IMR-90 (cell line): ENCODE measurements at regions not wholly inside any gene's neighbourhood (a gene's known extent, or its start where the extent isn't known, plus 50 kb on each side); places are given as distances from the start of the nearest gene placed in this dataset.

Source experiments
- ATAC-seq: fragments of 200-7000 bp; cut with Tn5 transposase; 2 replicates; pipeline ENCODE4 v1.9.1; 2020; ENCODE audit warnings: low read depth, mild to moderate bottlenecking, moderate library complexity
- BruUV-seq: library from RNA; stranded (reverse); fragments of 400-500 nt; replicated peaks from 2 replicates; lab custom pipeline; 2021; lab: Mats Ljungman, UMichigan
- CTCF ChIA-PET: fragments of 300-600 bp; formaldehyde crosslinking; extraction: SDS; loops from one replicate; lab custom pipeline; 2021; ENCODE audit warnings: antibody characterized with exemption; lab: Yijun Ruan, JAX
- POLR2A ChIA-PET: fragments of 300-600 bp; sonication (Branson Sonifier 250); formaldehyde crosslinking; loops from one replicate; lab custom pipeline; 2022; ENCODE audit warnings: antibody characterized with exemption; ENCODE audit not compliant: unreplicated experiment; lab: Charles Lee
- DNase-seq: peaks from one replicate; pipeline ENCODE4 v3.0.0; 2013
- H2AFZ ChIP-seq: replicated peaks from 2 replicates; pipeline ENCODE3; 2013; ENCODE audit warnings: low read length, mild to moderate bottlenecking; ENCODE audit not compliant: poor library complexity
- H2AK5ac ChIP-seq: 2 replicates; pipeline ENCODE4 v1.6.1; 2013; ENCODE audit warnings: low read depth, low read length, inconsistent platforms
- H2AK9ac ChIP-seq: replicated peaks from 2 replicates; pipeline ENCODE3; 2013; ENCODE audit warnings: mild to moderate bottlenecking, low read depth, low read length, moderate library complexity; ENCODE audit not compliant: poor library complexity
- H2BK120ac ChIP-seq: 2 replicates; pipeline ENCODE4 v1.6.1; 2013; ENCODE audit warnings: low read depth, low read length, inconsistent platforms
- H2BK15ac ChIP-seq: 3 replicates; pipeline ENCODE4 v1.6.1; 2013; ENCODE audit warnings: low read depth, low read length, inconsistent platforms
- H2BK20ac ChIP-seq: 2 replicates; pipeline ENCODE4 v1.6.1; 2013; ENCODE audit warnings: low read depth, mild to moderate bottlenecking, inconsistent platforms, low read length, moderate library complexity
- H2BK5ac ChIP-seq: 2 replicates; pipeline ENCODE4 v1.6.1; 2013; ENCODE audit warnings: mild to moderate bottlenecking, low read depth, low read length, inconsistent platforms; ENCODE audit not compliant: poor library complexity, severe bottlenecking
- H3K14ac ChIP-seq: replicated peaks from 2 replicates; pipeline ENCODE4 v1.6.1; 2013; ENCODE audit warnings: low read depth, low read length, inconsistent platforms
- H3K18ac ChIP-seq: 2 replicates; pipeline ENCODE4 v1.6.1; 2013; ENCODE audit warnings: low read depth, low read length, control low read depth
- H3K23ac ChIP-seq: 2 replicates; pipeline ENCODE4 v1.6.1; 2013; ENCODE audit warnings: low read depth, low read length, inconsistent platforms
- H3K27ac ChIP-seq: 2 replicates; pipeline ENCODE4 v1.5.1; 2013; ENCODE audit warnings: mild to moderate bottlenecking, control low read depth, low read length; ENCODE audit not compliant: insufficient read depth
- H3K27me3 ChIP-seq: 2 replicates; pipeline ENCODE4 v1.6.1; 2013; ENCODE audit warnings: low read length; ENCODE audit not compliant: control insufficient read depth, insufficient read depth
- H3K36me3 ChIP-seq: 2 replicates; pipeline ENCODE4 v1.6.1; 2013; ENCODE audit warnings: low read length, mixed read lengths; ENCODE audit not compliant: control insufficient read depth, insufficient read depth
- H3K4ac ChIP-seq: 2 replicates; pipeline ENCODE4 v1.6.1; 2013; ENCODE audit warnings: low read depth, low read length, inconsistent platforms
- H3K4me1 ChIP-seq: 2 replicates; pipeline ENCODE4 v1.6.1; 2013; ENCODE audit warnings: low read length, mixed read lengths; ENCODE audit not compliant: control insufficient read depth, insufficient read depth
- H3K4me2 ChIP-seq: 2 replicates; pipeline ENCODE4 v1.6.1; 2013; ENCODE audit warnings: low read depth, mild to moderate bottlenecking, control low read depth, low read length, moderate library complexity
- H3K4me3 ChIP-seq: 2 replicates; pipeline ENCODE4 v1.5.1; 2013; ENCODE audit warnings: low read depth, mild to moderate bottlenecking, control low read depth, low read length, moderate library complexity; ENCODE audit not compliant: insufficient read depth
- H3K56ac ChIP-seq: 2 replicates; pipeline ENCODE4 v1.6.1; 2013; ENCODE audit warnings: low read length, inconsistent platforms; ENCODE audit not compliant: insufficient read depth; ENCODE audit errors: extremely low read depth
- H3K79me1 ChIP-seq, 2 experiments: 2 replicates each; pipeline ENCODE4 v1.6.1; 2013; ENCODE audit warnings: low read length in 2 of 2, inconsistent platforms in 1 of 2, low read depth in 1 of 2
- H3K9ac ChIP-seq: 2 replicates; pipeline ENCODE4 v1.6.1; 2013; ENCODE audit warnings: low read depth, low read length, control low read depth
- H3K9me1 ChIP-seq: 2 replicates; pipeline ENCODE4 v1.6.1; 2013; ENCODE audit warnings: low read length, inconsistent platforms; ENCODE audit not compliant: insufficient read depth
- H3K9me3 ChIP-seq: 2 replicates; pipeline ENCODE4 v1.6.1; 2013; ENCODE audit warnings: low read length; ENCODE audit not compliant: control insufficient read depth, insufficient read depth
- H4K20me1 ChIP-seq: 2 replicates; pipeline ENCODE4 v1.6.1; 2013; ENCODE audit warnings: low read length, inconsistent platforms; ENCODE audit not compliant: insufficient read depth
- H4K5ac ChIP-seq: 2 replicates; pipeline ENCODE4 v1.6.1; 2013; ENCODE audit warnings: mild to moderate bottlenecking, low read depth, low read length, control low read depth
- H4K8ac ChIP-seq, 2 experiments: 2 replicates each; pipeline ENCODE4 v1.6.1; 2013; ENCODE audit warnings: low read depth in 2 of 2, low read length in 2 of 2, control low read depth in 1 of 2, inconsistent platforms in 1 of 2
- H4K91ac ChIP-seq: 2 replicates; pipeline ENCODE4 v1.6.1; 2013; ENCODE audit warnings: low read depth, low read length, inconsistent platforms; ENCODE audit not compliant: insufficient read depth
- BHLHE40 ChIP-seq: fragments of 150-350 bp; IDR thresholded peaks from 2 replicates; pipeline ENCODE4 v1.6.1; 2016; ENCODE audit warnings: mild to moderate bottlenecking, low read depth, low read length
- CEBPB ChIP-seq: IDR thresholded peaks from 2 replicates; pipeline ENCODE4 v1.6.1; 2012; ENCODE audit warnings: low read depth, low read length, improper control_type of control experiment
- CHD1 ChIP-seq: IDR thresholded peaks from 2 replicates; pipeline ENCODE4 v1.6.1; 2012; ENCODE audit warnings: low read depth, low read length, improper control_type of control experiment
- FOS ChIP-seq: fragments of 150-350 bp; IDR thresholded peaks from 2 replicates; pipeline ENCODE4 v1.6.1; 2016; ENCODE audit warnings: low read depth, low read length
- MAFK ChIP-seq: IDR thresholded peaks from 2 replicates; pipeline ENCODE4 v1.6.1; 2012; ENCODE audit warnings: low read depth, low read length, improper control_type of control experiment
- MAZ ChIP-seq: IDR thresholded peaks from 2 replicates; pipeline ENCODE4 v1.6.1; 2012; ENCODE audit warnings: low read depth, mild to moderate bottlenecking, low read length, improper control_type of control experiment, moderate library complexity, borderline replicate concordance
- MXI1 ChIP-seq: IDR thresholded peaks from 2 replicates; pipeline ENCODE4 v1.6.1; 2012; ENCODE audit warnings: low read depth, mild to moderate bottlenecking, low read length, moderate library complexity, borderline replicate concordance
- NFE2L2 ChIP-seq: fragments of 150-350 bp; IDR thresholded peaks from 2 replicates; pipeline ENCODE4 v1.6.1; 2016; ENCODE audit warnings: low read depth, mild to moderate bottlenecking, low read length
- POLR2A ChIP-seq: IDR thresholded peaks from 2 replicates; pipeline ENCODE4 v1.6.1; 2012; ENCODE audit warnings: mild to moderate bottlenecking, low read depth, low read length
- RAD21 ChIP-seq: IDR thresholded peaks from 2 replicates; pipeline ENCODE4 v1.6.1; 2012; ENCODE audit warnings: low read length, improper control_type of control experiment
- RCOR1 ChIP-seq: IDR thresholded peaks from 2 replicates; pipeline ENCODE4 v1.6.1; 2012; ENCODE audit warnings: mild to moderate bottlenecking, low read length, improper control_type of control experiment; ENCODE audit not compliant: insufficient replicate concordance
- RFX5 ChIP-seq: IDR thresholded peaks from 2 replicates; pipeline ENCODE4 v1.8.0; 2012; ENCODE audit warnings: low read depth, mild to moderate bottlenecking, low read length, moderate library complexity
- SMC3 ChIP-seq: fragments of 150-350 bp; IDR thresholded peaks from 2 replicates; pipeline ENCODE4 v1.6.1; 2016; ENCODE audit warnings: low read depth, mild to moderate bottlenecking, antibody characterized with exemption, low read length, moderate library complexity
- WGBS, 2 experiments: methylation state at CpG; one replicate each; pipeline versions ENCODE4 v1.1.5 to v1.1.7; 2013; ENCODE audit warnings: missing lambda C conversion rate in 2 of 2; ENCODE audit not compliant: insufficient read length in 1 of 2; ENCODE audit errors: extremely low coverage in 2 of 2; 5-methylcytosine and 5-hydroxymethylcytosine counted together
- dilution Hi-C: fragments of 300-500 bp; cut with HindIII; formaldehyde crosslinking; loops from one replicate; pipeline ENCODE4 v1.14.3; 2018; ENCODE audit warnings: low sequenced_read_pairs; ENCODE audit not compliant: unreplicated experiment
- in situ Hi-C: fragments of 300-500 bp; cut with MboI; formaldehyde crosslinking; loops from 3 replicates; pipeline ENCODE4 v1.14.3; 2019; ENCODE audit warnings: low sequenced_read_pairs, inconsistent platforms, mixed read lengths
- intact Hi-C: fragments of 100-400 bp; cut with micrococcal nuclease; formaldehyde crosslinking; loops from 2 replicates; pipeline ENCODE4 v1.10.0; 2022
- TF ChIP-seq, protein P1 (sequence below): fragments of 150-350 bp; IDR thresholded peaks from 2 replicates; pipeline ENCODE4 v1.6.1; 2016; ENCODE audit warnings: low read depth, mild to moderate bottlenecking, low read length, moderate library complexity, borderline replicate concordance
- TF ChIP-seq, protein P2 (sequence below): conservative IDR thresholded peaks from 2 replicates; pipeline ENCODE4 v1.5.1; 2012; ENCODE audit warnings: mild to moderate bottlenecking, low read depth, low read length, improper control_type of control experiment
- TF ChIP-seq, protein P3 (sequence below): fragments of 150-350 bp; IDR thresholded peaks from 2 replicates; pipeline ENCODE4 v1.6.1; 2017; ENCODE audit warnings: mild to moderate bottlenecking, antibody characterized with exemption, low read length, low read depth

DNA sequence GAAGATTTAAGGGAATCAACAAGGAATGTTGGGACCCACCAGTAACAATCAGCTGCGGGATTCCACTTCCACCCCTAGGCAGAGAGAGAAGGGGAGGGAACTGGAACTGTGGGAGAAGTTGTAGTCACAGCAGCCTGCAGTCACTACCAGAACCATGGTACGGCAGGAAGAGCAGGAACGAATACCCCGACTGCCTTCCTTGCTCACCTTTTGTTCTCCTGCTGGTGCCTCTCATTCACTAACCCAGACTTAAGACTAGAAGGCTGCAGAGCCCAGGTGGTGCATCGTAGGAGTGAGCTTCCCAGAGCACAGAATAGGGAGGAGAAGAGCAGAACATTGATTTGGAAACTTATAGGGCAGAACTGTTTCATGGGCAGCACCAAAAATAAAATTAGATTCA is 154.2 kb downstream of the DYRK2 start:
- Histone ChIP-seq H2AFZ (no peak overlapping the region), H3K18ac (no peak overlapping the region)
- in situ Hi-C loops, result no loop called here

More for the DNA sequence above, 154.2 kb downstream of the DYRK2 start:
- Histone ChIP-seq H3K9me1 (no peaks in the 10 kb centered on the region), H3K4me3 (no peak overlapping the region), H3K9me3 (no peaks in the 10 kb centered on the region), H3K4me2 (no peak overlapping the region), H2BK15ac (no peak overlapping the region), H3K9ac (no peak overlapping the region), H3K27me3 (no peaks in the 10 kb centered on the region), H4K91ac (no peak overlapping the region), H4K20me1 (no peaks in the 10 kb centered on the region), H3K4ac (no peak overlapping the region), H3K4me1 (peaks cover 5% of the 10 kb centered on the region), H3K14ac (no peak overlapping the region), H2AK9ac (no peak overlapping the region), H2AK5ac (no peak overlapping the region), H4K8ac (no peak overlapping the region), H3K23ac (no peak overlapping the region), H2BK120ac (no peak overlapping the region), H2BK5ac (no peak overlapping the region), H3K56ac (no peak overlapping the region), H3K27ac (no peak overlapping the region), H3K36me3 (no peaks in the 10 kb centered on the region), H2BK20ac (no peak overlapping the region), H4K5ac (no peak overlapping the region), H3K79me1 (no peaks in the 10 kb centered on the region)
- WGBS, 2 experiments, result no CpG with 5 or more reads among the region's 5 CpGs
- intact Hi-C loops (no loop called here), dilution Hi-C loops (no loop called here)
- no TSS peak for BruUV-seq
- ATAC-seq, result no peak
- ChIA-PET CTCF (no interaction called here), POLR2A (no interaction called here)
- TF ChIP-seq NFE2L2, result no peak
- no peak for TF ChIP-seq MAFK
- TF ChIP-seq, protein P1, sequence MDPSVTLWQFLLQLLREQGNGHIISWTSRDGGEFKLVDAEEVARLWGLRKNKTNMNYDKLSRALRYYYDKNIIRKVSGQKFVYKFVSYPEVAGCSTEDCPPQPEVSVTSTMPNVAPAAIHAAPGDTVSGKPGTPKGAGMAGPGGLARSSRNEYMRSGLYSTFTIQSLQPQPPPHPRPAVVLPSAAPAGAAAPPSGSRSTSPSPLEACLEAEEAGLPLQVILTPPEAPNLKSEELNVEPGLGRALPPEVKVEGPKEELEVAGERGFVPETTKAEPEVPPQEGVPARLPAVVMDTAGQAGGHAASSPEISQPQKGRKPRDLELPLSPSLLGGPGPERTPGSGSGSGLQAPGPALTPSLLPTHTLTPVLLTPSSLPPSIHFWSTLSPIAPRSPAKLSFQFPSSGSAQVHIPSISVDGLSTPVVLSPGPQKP, result no peak
- TF ChIP-seq BHLHE40, result no peak
- no peak for TF ChIP-seq CEBPB
- TF ChIP-seq, protein P2, sequence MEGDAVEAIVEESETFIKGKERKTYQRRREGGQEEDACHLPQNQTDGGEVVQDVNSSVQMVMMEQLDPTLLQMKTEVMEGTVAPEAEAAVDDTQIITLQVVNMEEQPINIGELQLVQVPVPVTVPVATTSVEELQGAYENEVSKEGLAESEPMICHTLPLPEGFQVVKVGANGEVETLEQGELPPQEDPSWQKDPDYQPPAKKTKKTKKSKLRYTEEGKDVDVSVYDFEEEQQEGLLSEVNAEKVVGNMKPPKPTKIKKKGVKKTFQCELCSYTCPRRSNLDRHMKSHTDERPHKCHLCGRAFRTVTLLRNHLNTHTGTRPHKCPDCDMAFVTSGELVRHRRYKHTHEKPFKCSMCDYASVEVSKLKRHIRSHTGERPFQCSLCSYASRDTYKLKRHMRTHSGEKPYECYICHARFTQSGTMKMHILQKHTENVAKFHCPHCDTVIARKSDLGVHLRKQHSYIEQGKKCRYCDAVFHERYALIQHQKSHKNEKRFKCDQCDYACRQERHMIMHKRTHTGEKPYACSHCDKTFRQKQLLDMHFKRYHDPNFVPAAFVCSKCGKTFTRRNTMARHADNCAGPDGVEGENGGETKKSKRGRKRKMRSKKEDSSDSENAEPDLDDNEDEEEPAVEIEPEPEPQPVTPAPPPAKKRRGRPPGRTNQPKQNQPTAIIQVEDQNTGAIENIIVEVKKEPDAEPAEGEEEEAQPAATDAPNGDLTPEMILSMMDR, result no peak
- TF ChIP-seq FOS, result no peak
- no peak for TF ChIP-seq RFX5
- TF ChIP-seq, protein P3, sequence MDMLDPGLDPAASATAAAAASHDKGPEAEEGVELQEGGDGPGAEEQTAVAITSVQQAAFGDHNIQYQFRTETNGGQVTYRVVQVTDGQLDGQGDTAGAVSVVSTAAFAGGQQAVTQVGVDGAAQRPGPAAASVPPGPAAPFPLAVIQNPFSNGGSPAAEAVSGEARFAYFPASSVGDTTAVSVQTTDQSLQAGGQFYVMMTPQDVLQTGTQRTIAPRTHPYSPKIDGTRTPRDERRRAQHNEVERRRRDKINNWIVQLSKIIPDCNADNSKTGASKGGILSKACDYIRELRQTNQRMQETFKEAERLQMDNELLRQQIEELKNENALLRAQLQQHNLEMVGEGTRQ, result no peak
- TF ChIP-seq POLR2A, result no peak
- TF ChIP-seq MAZ, result no peak
- TF ChIP-seq CHD1, result no peak
- TF ChIP-seq SMC3, result no peak
- no peak for TF ChIP-seq RAD21
- no peak for TF ChIP-seq MXI1
- no peak for TF ChIP-seq RCOR1
- DNase-seq, result no peak
